WTC11 (cell line): ENCODE measurements at regions not wholly inside any gene's neighbourhood (a gene's known extent, or its start where the extent isn't known, plus 50 kb on each side); places are given as distances from the start of the nearest gene placed in this dataset.

Experiments used
- ATAC-seq: fragments of 200-7000 bp; cut with Tn5 transposase; 2 replicates; pipeline ENCODE4 v1.10.0; 2021; ENCODE audit warnings: mild to moderate bottlenecking, moderate library complexity
- CTCF ChIA-PET: fragments of 300-600 bp; sonication (Branson Sonifier 250); formaldehyde crosslinking; loops from one replicate; lab custom pipeline; 2021; ENCODE audit warnings: antibody characterized with exemption; lab: Charles Lee
- POLR2A ChIA-PET: fragments of 350-600 bp; sonication (Branson Sonifier 250); formaldehyde crosslinking; loops from one replicate; lab custom pipeline; 2021; ENCODE audit warnings: antibody characterized with exemption; lab: Charles Lee
- DNase-seq: peaks from one replicate; pipeline ENCODE4 v3.0.0; 2021; ENCODE audit warnings: low spot score
- H3K27ac Mint-ChIP-seq: 2 replicates; pipeline ENCODE4 v1.8.0; 2021; ENCODE audit warnings: mixed read lengths
- H3K27me3 Mint-ChIP-seq: 2 replicates; pipeline ENCODE4 v1.8.0; 2021; ENCODE audit warnings: low read depth, mild to moderate bottlenecking, moderate library complexity, mixed read lengths
- H3K36me3 Mint-ChIP-seq: 2 replicates; pipeline ENCODE4 v1.8.0; 2021; ENCODE audit warnings: mixed read lengths
- H3K4me1 Mint-ChIP-seq: 2 replicates; pipeline ENCODE4 v1.8.0; 2022; ENCODE audit warnings: mixed read lengths
- H3K4me3 Mint-ChIP-seq: 2 replicates; pipeline ENCODE4 v1.8.0; 2021; ENCODE audit warnings: mild to moderate bottlenecking, moderate library complexity, mixed read lengths
- H3K9me3 Mint-ChIP-seq: 2 replicates; pipeline ENCODE4 v1.8.0; 2021; ENCODE audit warnings: mixed read lengths
- E2F1 ChIP-seq: sonication (generic); formaldehyde crosslinking; IDR thresholded peaks from 2 replicates; pipeline ENCODE4 v1.8.0; 2022; ENCODE audit warnings: mild to moderate bottlenecking, missing genetic modification reagents
- EMX1 ChIP-seq: fragments of 250-450 bp; sonication (Bioruptor Pico); IDR thresholded peaks from 2 replicates; pipeline ENCODE4 v1.8.0; 2021; ENCODE audit warnings: mild to moderate bottlenecking
- FOXK1 ChIP-seq: sonication (generic); formaldehyde crosslinking; IDR thresholded peaks from 2 replicates; pipeline ENCODE4 v1.8.0; 2022; ENCODE audit warnings: mild to moderate bottlenecking, moderate library complexity, missing genetic modification reagents
- GTF2I ChIP-seq: fragments of 250-450 bp; sonication (Bioruptor Pico); conservative IDR thresholded peaks from 2 replicates; pipeline ENCODE4 v1.4.0; 2021; ENCODE audit warnings: mild to moderate bottlenecking
- IRF1 ChIP-seq: sonication (generic); formaldehyde crosslinking; IDR thresholded peaks from 2 replicates; pipeline ENCODE4 v1.8.0; 2023; ENCODE audit warnings: missing genetic modification reagents
- IRF2 ChIP-seq: sonication (generic); formaldehyde crosslinking; IDR thresholded peaks from 2 replicates; pipeline ENCODE4 v1.8.0; 2022; ENCODE audit warnings: low read depth, missing genetic modification reagents, borderline replicate concordance
- JUN ChIP-seq: sonication (generic); formaldehyde crosslinking; IDR thresholded peaks from 2 replicates; pipeline ENCODE4 v1.8.0; 2023; ENCODE audit warnings: mild to moderate bottlenecking, missing genetic modification reagents
- MAX ChIP-seq: sonication (generic); formaldehyde crosslinking; IDR thresholded peaks from 2 replicates; pipeline ENCODE4 v1.8.0; 2022; ENCODE audit warnings: mild to moderate bottlenecking, missing genetic modification reagents
- PRRX2 ChIP-seq: fragments of 250-450 bp; sonication (Bioruptor Pico); IDR thresholded peaks from 2 replicates; pipeline ENCODE4 v1.8.0; 2021; ENCODE audit warnings: mild to moderate bottlenecking
- SMAD3 ChIP-seq: sonication (generic); formaldehyde crosslinking; IDR thresholded peaks from 2 replicates; pipeline ENCODE4 v1.8.0; 2022; ENCODE audit warnings: missing genetic modification reagents, mild to moderate bottlenecking, borderline replicate concordance
- TCF7 ChIP-seq: sonication (generic); formaldehyde crosslinking; IDR thresholded peaks from 2 replicates; pipeline ENCODE4 v1.8.0; 2022; ENCODE audit warnings: mild to moderate bottlenecking, low read depth, missing genetic modification reagents, moderate library complexity
- TP53 ChIP-seq: sonication (generic); formaldehyde crosslinking; IDR thresholded peaks from 2 replicates; pipeline ENCODE4 v1.8.1; 2023; ENCODE audit warnings: mild to moderate bottlenecking, missing genetic modification reagents
- ZBTB43 ChIP-seq: sonication (generic); formaldehyde crosslinking; IDR thresholded peaks from 2 replicates; pipeline ENCODE4 v1.8.1; 2023; ENCODE audit warnings: mild to moderate bottlenecking, missing genetic modification reagents
- ZNF138 ChIP-seq: sonication (generic); formaldehyde crosslinking; conservative IDR thresholded peaks from 2 replicates; pipeline ENCODE4 v1.8.1; 2022; ENCODE audit warnings: mild to moderate bottlenecking, moderate library complexity, missing genetic modification reagents
- ZNF263 ChIP-seq: sonication (generic); formaldehyde crosslinking; IDR thresholded peaks from 2 replicates; pipeline ENCODE4 v1.8.1; 2022; ENCODE audit warnings: low read depth, mild to moderate bottlenecking, moderate library complexity, missing genetic modification reagents
- ZNF317 ChIP-seq: sonication (generic); formaldehyde crosslinking; IDR thresholded peaks from 2 replicates; pipeline ENCODE4 v1.8.1; 2023; ENCODE audit warnings: low read depth, mild to moderate bottlenecking, moderate library complexity, missing genetic modification reagents, borderline replicate concordance
- ZNF416 ChIP-seq: fragments of 250-450 bp; sonication (Bioruptor Pico); IDR thresholded peaks from 2 replicates; pipeline ENCODE4 v1.9.0; 2021; ENCODE audit warnings: mild to moderate bottlenecking, inconsistent platforms
- ZNF532 ChIP-seq: fragments of 250-450 bp; sonication (Bioruptor Pico); IDR thresholded peaks from 2 replicates; pipeline ENCODE4 v1.9.0; 2021; ENCODE audit warnings: mild to moderate bottlenecking, borderline replicate concordance
- TF ChIP-seq, protein P1 (sequence below): fragments of 250-450 bp; sonication (Bioruptor Pico); IDR thresholded peaks from 2 replicates; pipeline ENCODE4 v1.9.0; 2021; ENCODE audit warnings: moderate library complexity, mild to moderate bottlenecking, inconsistent platforms, borderline replicate concordance
- TF ChIP-seq, protein P2 (sequence below): sonication (generic); formaldehyde crosslinking; IDR thresholded peaks from 2 replicates; pipeline ENCODE4 v1.8.0; 2022; ENCODE audit warnings: mild to moderate bottlenecking, missing genetic modification reagents
- TF ChIP-seq, protein P3 (sequence below): sonication (generic); formaldehyde crosslinking; IDR thresholded peaks from 2 replicates; pipeline ENCODE4 v1.8.1; 2023; ENCODE audit warnings: mild to moderate bottlenecking, missing genetic modification reagents, borderline replicate concordance

- Mint-ChIP-seq H3K36me3 (no peaks in the 10 kb centered on the region), H3K27ac (no peak overlapping the region), H3K4me1 (no peaks in the 10 kb centered on the region), H3K27me3 (no peaks in the 10 kb centered on the region), H3K4me3 (no peak overlapping the region), H3K9me3 (peaks cover 4% of the 10 kb centered on the region)
- TF ChIP-seq ZBTB43 (CRISPR knock-in tag) (no peak), SMAD3 (CRISPR knock-in tag) (no peak), IRF2 (CRISPR knock-in tag) (no peak), ZNF138 (CRISPR knock-in tag) (no peak)
- TF ChIP-seq, protein P1, sequence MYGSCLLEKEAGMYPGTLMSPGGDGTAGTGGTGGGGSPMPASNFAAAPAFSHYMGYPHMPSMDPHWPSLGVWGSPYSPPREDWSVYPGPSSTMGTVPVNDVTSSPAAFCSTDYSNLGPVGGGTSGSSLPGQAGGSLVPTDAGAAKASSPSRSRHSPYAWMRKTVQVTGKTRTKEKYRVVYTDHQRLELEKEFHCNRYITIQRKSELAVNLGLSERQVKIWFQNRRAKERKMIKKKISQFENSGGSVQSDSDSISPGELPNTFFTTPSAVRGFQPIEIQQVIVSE (CRISPR knock-in tag): no peak
- ChIA-PET POLR2A (no interaction called here), CTCF (interaction anchor here (0.5 to 1.3 kb wide), 2 partner anchors 162 to 163 kb away, joined by 3 read pairs; no protein-coding TSS in a partner anchor)
- ATAC-seq: no peak
- DNase-seq: no peak
Observed at GRCh38 chr3:99009851-99010250, 108.4 kb upstream of the DCBLD2 start.

DNA sequence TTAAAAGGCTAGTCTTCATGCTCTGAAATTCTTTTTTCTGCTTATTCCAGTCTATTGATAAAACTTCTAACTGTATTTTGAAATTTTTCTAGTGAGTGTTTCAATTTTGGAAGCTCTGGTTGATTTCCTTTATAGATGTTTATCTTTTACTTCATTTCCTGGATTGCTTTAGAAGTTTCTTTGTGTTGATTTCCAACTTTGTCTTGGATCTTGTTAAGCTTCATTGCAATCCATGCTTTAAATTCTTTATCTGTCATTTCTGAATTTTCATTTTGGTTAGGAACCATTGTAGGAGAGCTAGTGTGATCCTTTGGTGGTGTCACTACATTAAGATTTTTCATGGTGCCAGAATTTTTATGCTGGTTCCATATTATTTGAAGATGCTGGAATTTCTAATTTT lies 105.2 kb upstream of the DCBLD2 start:
- DNase-seq (no peak), ATAC-seq (no peak)
- ChIA-PET POLR2A (interaction anchor here (0.6 kb wide), 1 partner anchor 72 kb away, joined by 3 read pairs; no protein-coding TSS in a partner anchor), CTCF (interaction anchor here (1.2 to 1.4 kb wide), 2 partner anchors 12 to 167 kb away, joined by 5 read pairs; no protein-coding TSS in a partner anchor)
- Mint-ChIP-seq H3K9me3 (peaks cover 4% of the 10 kb centered on the region), H3K4me1 (no peaks in the 10 kb centered on the region), H3K36me3 (no peaks in the 10 kb centered on the region), H3K27me3 (no peaks in the 10 kb centered on the region), H3K4me3 (no peak overlapping the region), H3K27ac (no peak overlapping the region)
- TF ChIP-seq E2F1 (no peak), ZNF263 (CRISPR knock-in tag) (no peak), IRF2 (CRISPR knock-in tag) (no peak), PRRX2 (CRISPR knock-in tag) (no peak), ZNF416 (CRISPR knock-in tag) (no peak), IRF1 (CRISPR knock-in tag) (no peak), MAX (CRISPR knock-in tag) (no peak), JUN (CRISPR knock-in tag) (no peak), ZNF317 (CRISPR knock-in tag) (no peak), GTF2I (no peak), ZNF532 (no peak), FOXK1 (CRISPR knock-in tag) (no peak), TP53 (CRISPR knock-in tag) (no peak), EMX1 (no peak), TCF7 (no peak)
- TF ChIP-seq, protein P2, sequence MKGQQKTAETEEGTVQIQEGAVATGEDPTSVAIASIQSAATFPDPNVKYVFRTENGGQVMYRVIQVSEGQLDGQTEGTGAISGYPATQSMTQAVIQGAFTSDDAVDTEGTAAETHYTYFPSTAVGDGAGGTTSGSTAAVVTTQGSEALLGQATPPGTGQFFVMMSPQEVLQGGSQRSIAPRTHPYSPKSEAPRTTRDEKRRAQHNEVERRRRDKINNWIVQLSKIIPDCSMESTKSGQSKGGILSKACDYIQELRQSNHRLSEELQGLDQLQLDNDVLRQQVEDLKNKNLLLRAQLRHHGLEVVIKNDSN (CRISPR knock-in tag): no peak
- TF ChIP-seq, protein P3, sequence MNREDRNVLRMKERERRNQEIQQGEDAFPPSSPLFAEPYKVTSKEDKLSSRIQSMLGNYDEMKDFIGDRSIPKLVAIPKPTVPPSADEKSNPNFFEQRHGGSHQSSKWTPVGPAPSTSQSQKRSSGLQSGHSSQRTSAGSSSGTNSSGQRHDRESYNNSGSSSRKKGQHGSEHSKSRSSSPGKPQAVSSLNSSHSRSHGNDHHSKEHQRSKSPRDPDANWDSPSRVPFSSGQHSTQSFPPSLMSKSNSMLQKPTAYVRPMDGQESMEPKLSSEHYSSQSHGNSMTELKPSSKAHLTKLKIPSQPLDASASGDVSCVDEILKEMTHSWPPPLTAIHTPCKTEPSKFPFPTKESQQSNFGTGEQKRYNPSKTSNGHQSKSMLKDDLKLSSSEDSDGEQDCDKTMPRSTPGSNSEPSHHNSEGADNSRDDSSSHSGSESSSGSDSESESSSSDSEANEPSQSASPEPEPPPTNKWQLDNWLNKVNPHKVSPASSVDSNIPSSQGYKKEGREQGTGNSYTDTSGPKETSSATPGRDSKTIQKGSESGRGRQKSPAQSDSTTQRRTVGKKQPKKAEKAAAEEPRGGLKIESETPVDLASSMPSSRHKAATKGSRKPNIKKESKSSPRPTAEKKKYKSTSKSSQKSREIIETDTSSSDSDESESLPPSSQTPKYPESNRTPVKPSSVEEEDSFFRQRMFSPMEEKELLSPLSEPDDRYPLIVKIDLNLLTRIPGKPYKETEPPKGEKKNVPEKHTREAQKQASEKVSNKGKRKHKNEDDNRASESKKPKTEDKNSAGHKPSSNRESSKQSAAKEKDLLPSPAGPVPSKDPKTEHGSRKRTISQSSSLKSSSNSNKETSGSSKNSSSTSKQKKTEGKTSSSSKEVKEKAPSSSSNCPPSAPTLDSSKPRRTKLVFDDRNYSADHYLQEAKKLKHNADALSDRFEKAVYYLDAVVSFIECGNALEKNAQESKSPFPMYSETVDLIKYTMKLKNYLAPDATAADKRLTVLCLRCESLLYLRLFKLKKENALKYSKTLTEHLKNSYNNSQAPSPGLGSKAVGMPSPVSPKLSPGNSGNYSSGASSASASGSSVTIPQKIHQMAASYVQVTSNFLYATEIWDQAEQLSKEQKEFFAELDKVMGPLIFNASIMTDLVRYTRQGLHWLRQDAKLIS (CRISPR knock-in tag): no peak
